ENCODE measurements at regions not wholly inside any gene's neighbourhood (a gene's known extent, or its start where the extent isn't known, plus 50 kb on each side); places are given as distances from the start of the nearest gene placed in this dataset.

GRCh38 chr2:15881676-15882075, 58.7 kb upstream of the MYCN start:
- no peak for TF ChIP-seq CTCF (IDR thresholded peaks at IDR 0.05)
- TF ChIP-seq POLR2A (IDR thresholded peaks at IDR 0.05): no peak

All from transverse colon (tissue), 3 donors.